NCI-H2196 (cell line): ENCODE measurements at regions not wholly inside any gene's neighbourhood (a gene's known extent, or its start where the extent isn't known, plus 50 kb on each side); places are given as distances from the start of the nearest gene placed in this dataset.
"Not testable (repeated sequence)": the region's sequence is repeated elsewhere in the genome, so short reads cannot be mapped to it uniquely, and the experiment has no call there.

ENCODE experiments used
- DNase-seq: peaks from one replicate; lab custom pipeline; 2025; ENCODE audit not compliant: unreplicated experiment; lab: John Stamatoyannopoulos, UW

- DNase-seq = no peak
These were observed 634.7 kb downstream of the UQCRFS1 start for GRCh38 chr19:28578208-28578607.

- DNase-seq = no peak
These were observed 635.3 kb downstream of the UQCRFS1 start for GRCh38 chr19:28577666-28578065.

GRCh38 chr19:28577233-28577632 lies 635.7 kb downstream of the UQCRFS1 start:
- DNase-seq = no peak

DNA sequence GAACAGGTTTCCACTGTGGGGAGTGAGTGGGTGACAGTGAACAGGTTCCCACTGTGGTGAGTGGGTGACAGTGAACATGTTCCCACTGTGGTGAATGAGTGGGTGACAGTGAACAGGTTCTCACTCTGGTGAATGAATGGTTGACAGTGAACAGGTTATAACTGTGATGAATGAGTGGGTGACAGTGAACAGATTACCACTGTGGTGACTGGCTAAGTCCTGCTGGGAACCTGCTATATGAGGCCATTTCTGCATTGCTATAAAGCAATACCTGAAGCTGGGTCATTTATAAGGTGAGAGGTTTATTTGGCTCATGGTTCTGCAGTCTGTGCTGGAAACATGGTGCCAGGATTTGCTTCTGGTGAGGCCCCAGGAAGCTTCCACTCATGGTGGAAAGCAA lies 637.1 kb downstream of the UQCRFS1 start:
- no peak for DNase-seq

- DNase-seq = not testable (repeated sequence)
These were observed 637.6 kb downstream of the UQCRFS1 start for GRCh38 chr19:28575312-28575711.

DNA sequence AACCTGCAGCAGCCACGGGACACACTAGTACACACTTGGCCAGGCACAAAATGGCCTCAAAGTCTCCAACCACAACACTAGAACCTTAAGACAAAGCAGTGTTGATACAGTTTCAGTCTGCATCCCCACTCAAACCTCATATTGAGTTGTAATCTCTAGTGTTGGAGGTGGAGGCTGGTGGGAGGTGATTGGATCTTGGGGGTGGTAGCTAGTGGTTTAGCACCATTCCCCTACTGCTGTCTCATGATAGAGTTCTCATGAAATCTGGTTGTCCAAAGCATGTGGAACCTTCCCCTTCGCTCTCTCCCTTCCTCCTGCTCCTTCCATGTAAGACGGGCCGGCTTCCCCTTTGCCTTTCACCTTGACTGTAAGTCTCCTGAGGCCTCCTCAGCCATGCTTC lies 638.7 kb downstream of the UQCRFS1 start:
- no peak for DNase-seq

GRCh38 chr19:28569132-28570131 lies 643.5 kb downstream of the UQCRFS1 start:
- no peak for DNase-seq

DNA sequence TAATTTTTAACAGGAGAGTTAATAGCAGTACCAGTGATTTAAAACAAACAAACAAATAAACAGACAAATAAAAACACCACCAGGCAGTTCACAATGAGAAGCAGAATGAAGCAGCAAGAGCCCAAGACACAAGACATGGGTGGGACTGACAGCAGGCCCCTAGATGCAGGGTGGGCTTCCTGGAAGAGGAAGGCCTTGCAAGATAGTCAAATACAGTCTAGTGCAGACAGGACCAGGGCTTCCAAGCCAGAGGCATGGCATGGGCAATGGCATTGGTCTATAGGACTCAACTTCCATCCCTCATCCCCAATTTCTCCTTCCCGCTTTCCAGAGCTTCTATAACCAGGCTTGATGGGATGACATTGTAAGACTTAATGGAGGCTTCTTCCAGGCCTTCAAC lies 645.1 kb downstream of the UQCRFS1 start:
- no peak for DNase-seq

GRCh38 chr19:28563964-28564921 lies 648.7 kb downstream of the UQCRFS1 start:
- DNase-seq = no peak

- DNase-seq = no peak
These were observed 652.2 kb downstream of the UQCRFS1 start for GRCh38 chr19:28560786-28561185.

GRCh38 chr19:28558783-28559182 lies 654.2 kb downstream of the UQCRFS1 start:
- DNase-seq = no peak

DNA sequence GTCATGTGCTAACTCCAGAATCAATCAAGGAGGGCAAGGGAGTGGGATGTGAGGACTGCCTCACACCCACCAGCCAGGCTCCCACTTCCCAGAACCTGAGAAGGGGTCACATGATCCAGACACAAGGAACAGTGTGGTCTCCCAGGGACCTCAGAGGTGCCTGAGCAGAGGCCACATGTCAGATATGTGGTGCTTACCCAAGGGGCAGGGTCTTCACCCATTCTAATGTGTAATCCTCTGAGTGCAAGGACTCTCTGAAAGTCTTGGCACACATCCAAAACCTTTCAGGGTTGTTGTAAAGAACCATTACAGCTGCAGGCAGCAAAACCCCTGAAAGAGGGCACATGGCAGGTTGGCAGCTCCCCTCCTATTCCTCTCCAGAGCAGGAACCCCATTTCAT lies 656.6 kb downstream of the UQCRFS1 start:
- no peak for DNase-seq

DNA sequence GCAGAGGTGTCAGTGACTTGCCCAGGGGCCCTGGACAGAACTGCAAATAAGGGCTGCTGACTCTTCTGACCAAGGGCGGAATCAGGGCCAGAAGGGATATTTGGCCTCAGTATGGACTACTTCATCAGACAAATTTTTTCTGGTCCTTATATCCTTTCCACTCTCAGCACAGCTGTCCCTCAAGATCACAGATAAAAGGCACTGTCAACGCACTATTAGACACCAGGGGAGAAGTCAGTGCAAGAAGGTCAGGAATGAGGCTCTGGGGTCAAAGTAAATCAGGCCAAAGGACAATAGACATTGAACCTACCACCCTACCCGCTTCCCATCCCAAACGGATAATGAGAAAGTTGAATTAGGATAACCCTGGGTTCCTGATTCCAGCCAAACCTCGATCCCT lies 657.6 kb downstream of the UQCRFS1 start:
- no peak for DNase-seq

GRCh38 chr19:28554321-28555091 lies 658.4 kb downstream of the UQCRFS1 start:
- no peak for DNase-seq

GRCh38 chr19:28553764-28554163 lies 659.2 kb downstream of the UQCRFS1 start:
- no peak for DNase-seq

DNA sequence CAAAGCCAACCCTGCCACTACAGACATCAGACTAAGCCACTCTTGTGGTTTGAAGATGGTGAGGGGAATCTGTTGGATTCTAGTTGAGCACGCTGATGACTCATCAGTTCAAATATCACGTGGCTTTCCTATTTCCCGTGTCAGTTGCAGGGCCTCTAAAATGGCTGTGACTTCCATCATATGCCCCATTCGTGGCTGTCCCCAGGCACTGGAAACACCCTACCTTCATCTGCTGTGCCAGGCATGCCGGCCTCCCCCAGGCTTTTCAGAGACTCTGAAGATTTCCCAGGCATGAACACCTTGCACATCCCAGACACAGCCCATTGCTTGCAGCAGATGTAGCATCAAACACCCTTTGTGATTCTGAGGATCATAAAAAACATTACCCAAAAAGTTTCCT lies 659.9 kb downstream of the UQCRFS1 start:
- DNase-seq = no peak

- DNase-seq = no peak
These were observed 663.2 kb downstream of the UQCRFS1 start for GRCh38 chr19:28549680-28550277.

- no peak for DNase-seq
These were observed 666.7 kb downstream of the UQCRFS1 start for GRCh38 chr19:28546148-28546685.

GRCh38 chr19:28545397-28545796 lies 667.6 kb downstream of the UQCRFS1 start:
- DNase-seq = not testable (repeated sequence)
